SU-DHL-6 (cell line): ENCODE measurements at regions not wholly inside any gene's neighbourhood (a gene's known extent, or its start where the extent isn't known, plus 50 kb on each side); places are given as distances from the start of the nearest gene placed in this dataset.

Experiments used
- H2AFZ ChIP-seq: fragments of 200-600 bp; sonication (generic); 2 replicates; pipeline ENCODE4 v1.6.1; 2014; ENCODE audit warnings: low read depth, mild to moderate bottlenecking, moderate library complexity, mixed read lengths, antibody characterized with exemption, low read length; ENCODE audit not compliant: severe bottlenecking
- H3F3A ChIP-seq: fragments of 200-600 bp; shearing (Covaris generic); 2 replicates; pipeline ENCODE4 v1.6.0; 2016; ENCODE audit warnings: antibody characterized with exemption, mild to moderate bottlenecking; ENCODE audit not compliant: insufficient read depth
- H3K27ac ChIP-seq: fragments of 200-600 bp; sonication (generic); 2 replicates; pipeline ENCODE4 v1.5.1; 2016; ENCODE audit warnings: low read depth, mild to moderate bottlenecking, low read length, moderate library complexity, mixed read lengths
- H3K27me3 ChIP-seq: fragments of 200-600 bp; sonication (generic), shearing (Covaris generic); 2 replicates; pipeline ENCODE4 v1.6.0; 2014; ENCODE audit warnings: mild to moderate bottlenecking, low read length
- H3K36me3 ChIP-seq: fragments of 200-600 bp; sonication (generic); 2 replicates; pipeline ENCODE4 v1.6.1; 2014; ENCODE audit warnings: mild to moderate bottlenecking, low read length, mixed read lengths
- H3K4me2 ChIP-seq: fragments of 300-600, 200-600 bp; shearing (Covaris generic), sonication (generic); 2 replicates; pipeline ENCODE4 v1.6.0; 2014; ENCODE audit warnings: low read length, low read depth, mild to moderate bottlenecking; ENCODE audit not compliant: poor library complexity, severe bottlenecking
- H3K4me3 ChIP-seq: fragments of 200-600 bp; sonication (generic); 2 replicates; pipeline ENCODE4 v1.5.1; 2014; ENCODE audit warnings: antibody characterized with exemption, low read length, mild to moderate bottlenecking, mixed read lengths; ENCODE audit not compliant: insufficient read depth, poor library complexity, severe bottlenecking
- H3K79me2 ChIP-seq: fragments of 200-600 bp; sonication (generic); 2 replicates; pipeline ENCODE4 v1.6.1; 2014; ENCODE audit warnings: mild to moderate bottlenecking, low read length, moderate library complexity; ENCODE audit not compliant: insufficient read depth
- H3K9ac ChIP-seq: fragments of 200-600 bp; sonication (generic); 2 replicates; pipeline ENCODE4 v1.7.0; 2014; ENCODE audit warnings: mild to moderate bottlenecking, low read length
- H3K9me2 ChIP-seq: fragments of 200-600 bp; sonication (generic); replicated peaks from 2 replicates; pipeline ENCODE4 v1.6.1; 2014; ENCODE audit warnings: low read length; ENCODE audit not compliant: insufficient read depth
- H3K9me3 ChIP-seq: fragments of 200-600 bp; sonication (generic); 2 replicates; pipeline ENCODE4 v1.6.1; 2014; ENCODE audit warnings: low read length, mixed read lengths; ENCODE audit not compliant: insufficient read depth
- H4K20me1 ChIP-seq: fragments of 200-600 bp; sonication (generic); 2 replicates; pipeline ENCODE4 v1.6.1; 2014; ENCODE audit warnings: low read depth, mild to moderate bottlenecking, antibody characterized with exemption, low read length, moderate library complexity, mixed read lengths
- CTCF ChIP-seq: fragments of 200-600 bp; sonication (generic); IDR thresholded peaks from one replicate; pipeline ENCODE4 v1.5.1; 2017; ENCODE audit warnings: antibody characterized with exemption, mild to moderate bottlenecking, low read length, moderate library complexity; ENCODE audit not compliant: insufficient read depth, poor library complexity, severe bottlenecking
- EZH2phosphoT487 ChIP-seq: fragments of 200-600 bp; sonication (generic), shearing (Covaris generic); conservative IDR thresholded peaks from 2 replicates; pipeline ENCODE4 v1.6.1; 2018; ENCODE audit warnings: mild to moderate bottlenecking, antibody characterized with exemption, low read length, moderate library complexity, mixed read lengths

GRCh38 chr15:69883306-69883705 is 214.4 kb downstream of the TLE3 start:
- no peak for TF ChIP-seq CTCF
- TF ChIP-seq EZH2phosphoT487, result no peak
- no peak overlapping the region for H3K27ac ChIP-seq
- H3K9me3 ChIP-seq, result no peaks in the 10 kb centered on the region
- H3K9me2 ChIP-seq, result no peaks in the 10 kb centered on the region
- no peaks in the 10 kb centered on the region for H3K27me3 ChIP-seq
- no peak overlapping the region for H3K4me3 ChIP-seq
- H2AFZ ChIP-seq, result no peak overlapping the region
- H3F3A ChIP-seq, result peaks cover 21% of the 10 kb centered on the region
- H3K36me3 ChIP-seq, result no peaks in the 10 kb centered on the region
- no peaks in the 10 kb centered on the region for H3K79me2 ChIP-seq
- H4K20me1 ChIP-seq, result no peaks in the 10 kb centered on the region
- no peak overlapping the region for H3K4me2 ChIP-seq
- no peak overlapping the region for H3K9ac ChIP-seq

- TF ChIP-seq CTCF (no peak), EZH2phosphoT487 (no peak)
- Histone ChIP-seq H3K79me2 (no peaks in the 10 kb centered on the region), H4K20me1 (no peaks in the 10 kb centered on the region), H3K27ac (no peak overlapping the region), H3K9ac (no peak overlapping the region), H2AFZ (no peak overlapping the region), H3K9me3 (no peaks in the 10 kb centered on the region), H3K36me3 (no peaks in the 10 kb centered on the region), H3K27me3 (no peaks in the 10 kb centered on the region), H3F3A (peaks cover 21% of the 10 kb centered on the region), H3K4me3 (no peak overlapping the region), H3K9me2 (no peaks in the 10 kb centered on the region), H3K4me2 (no peak overlapping the region)
These were observed 212.4 kb downstream of the TLE3 start for GRCh38 chr15:69885173-69885955.

GRCh38 chr15:69887009-69887408 is 210.7 kb downstream of the TLE3 start:
- Histone ChIP-seq H3K4me3 (no peak overlapping the region), H3K79me2 (no peaks in the 10 kb centered on the region), H4K20me1 (no peaks in the 10 kb centered on the region), H2AFZ (no peak overlapping the region), H3K4me2 (no peak overlapping the region), H3F3A (peaks cover 5% of the 10 kb centered on the region; the same call in 1 of the 2 replicates), H3K9me2 (no peaks in the 10 kb centered on the region), H3K27me3 (no peaks in the 10 kb centered on the region), H3K36me3 (no peaks in the 10 kb centered on the region), H3K27ac (no peak overlapping the region), H3K9me3 (no peaks in the 10 kb centered on the region), H3K9ac (no peak overlapping the region)
- no peak for TF ChIP-seq EZH2phosphoT487
- no peak for TF ChIP-seq CTCF
